ENCODE measurements at regions not wholly inside any gene's neighbourhood (a gene's known extent, or its start where the extent isn't known, plus 50 kb on each side); places are given as distances from the start of the nearest gene placed in this dataset.
"Not testable (repeated sequence)": the region's sequence is repeated elsewhere in the genome, so short reads cannot be mapped to it uniquely, and the experiment has no call there.

DNA sequence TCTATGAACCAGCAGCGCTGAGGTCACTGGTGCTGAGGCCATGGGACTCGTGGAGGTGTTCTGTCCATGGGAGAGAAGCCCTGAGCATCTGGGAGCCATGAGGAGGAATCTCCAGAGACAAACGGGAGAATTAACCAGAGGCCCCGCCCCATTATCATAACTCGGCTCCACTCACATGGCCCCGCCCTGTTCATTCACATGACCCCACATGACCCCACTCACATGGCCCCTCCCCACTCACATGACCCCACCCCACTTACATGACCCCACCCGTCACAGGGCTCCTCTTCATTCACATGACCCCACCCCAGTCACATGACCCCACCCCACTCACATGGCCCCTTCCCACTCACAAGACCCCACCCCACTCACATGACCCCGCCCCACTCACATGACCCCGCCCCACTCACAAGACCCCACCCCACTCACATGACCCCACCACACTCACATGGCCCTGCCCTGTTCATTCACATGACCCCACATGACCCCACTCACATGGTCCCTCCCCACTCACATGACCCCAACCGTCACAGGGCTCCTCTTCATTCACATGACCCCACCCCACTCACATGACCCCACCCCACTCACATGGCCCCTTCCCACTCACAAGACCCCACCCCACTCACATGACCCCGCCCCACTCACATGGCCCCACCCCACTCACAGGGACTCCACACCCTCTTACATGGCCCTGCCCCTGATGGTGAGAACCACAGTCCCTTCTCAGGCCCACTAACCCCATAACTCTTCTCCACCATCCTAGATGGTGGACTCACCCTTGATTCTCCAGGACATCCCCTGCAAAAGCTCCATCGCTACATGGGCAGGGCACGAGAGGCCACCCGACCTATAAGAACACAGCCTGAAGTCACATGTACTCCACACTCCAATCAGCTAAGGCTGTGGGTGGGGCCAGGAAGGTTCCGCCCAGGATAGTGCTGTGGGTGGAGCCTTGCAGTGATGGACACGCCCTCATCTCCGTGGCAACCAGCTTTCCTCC is 151.1 kb upstream of the SFSWAP start:
- no peak for FAIRE-seq

DNA sequence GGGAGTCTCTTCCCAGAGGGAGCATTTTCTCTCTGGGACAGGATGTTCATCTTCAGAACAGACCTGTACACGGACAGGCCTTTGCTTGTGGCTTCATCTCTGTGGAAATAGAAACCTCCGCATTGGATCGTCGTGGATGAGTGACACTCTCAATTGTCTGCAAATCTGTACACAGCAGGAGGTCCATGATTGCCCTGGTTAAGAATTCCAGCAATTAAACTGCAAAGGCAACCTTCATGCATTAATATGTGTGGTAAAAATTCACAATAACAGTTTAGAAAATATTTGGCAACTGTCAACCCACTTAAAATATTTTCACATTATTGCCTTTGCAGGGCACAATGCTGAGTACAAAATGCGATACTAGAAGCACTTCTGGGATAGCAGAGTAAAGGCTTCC is 149.8 kb upstream of the SFSWAP start:
- FAIRE-seq: no peak

DNA sequence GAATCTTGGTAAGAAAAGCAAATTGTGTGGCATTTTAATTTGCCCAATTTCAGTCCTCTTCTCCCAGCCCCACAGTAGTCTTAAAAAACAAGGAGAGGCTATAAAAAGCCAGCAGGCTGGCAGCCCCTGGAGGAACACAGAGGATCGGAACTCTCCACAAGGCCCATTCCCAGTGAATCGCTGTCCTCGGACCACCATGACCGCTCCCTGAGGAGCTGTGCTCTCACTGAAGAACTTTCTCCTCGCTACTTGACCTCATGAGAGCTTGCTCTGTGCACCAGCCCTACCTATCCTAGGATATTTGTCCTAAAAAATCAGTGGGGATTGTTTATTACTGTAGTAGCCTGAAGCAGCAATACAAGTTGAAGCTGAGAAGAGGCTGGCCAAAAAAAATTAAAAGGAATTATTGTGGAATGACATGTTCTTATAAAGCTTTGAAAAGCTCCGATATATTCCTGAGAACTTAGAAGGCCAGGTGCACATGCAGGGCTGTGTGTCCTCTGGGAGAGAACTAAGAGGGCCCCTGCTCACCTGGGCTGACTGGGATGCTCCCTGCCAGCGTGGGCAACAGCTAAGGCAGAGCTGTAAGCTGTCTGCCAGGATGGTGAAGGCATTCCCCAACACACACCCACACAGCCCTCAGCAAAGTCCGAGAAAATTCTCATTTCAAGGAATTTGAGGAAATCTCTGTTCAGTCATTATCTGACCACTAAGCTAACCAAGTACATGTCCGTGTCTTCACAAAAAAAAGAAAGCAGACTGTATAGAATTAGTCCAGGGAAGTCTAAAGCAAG is 148.8 kb upstream of the SFSWAP start:
- FAIRE-seq: no peak

DNA sequence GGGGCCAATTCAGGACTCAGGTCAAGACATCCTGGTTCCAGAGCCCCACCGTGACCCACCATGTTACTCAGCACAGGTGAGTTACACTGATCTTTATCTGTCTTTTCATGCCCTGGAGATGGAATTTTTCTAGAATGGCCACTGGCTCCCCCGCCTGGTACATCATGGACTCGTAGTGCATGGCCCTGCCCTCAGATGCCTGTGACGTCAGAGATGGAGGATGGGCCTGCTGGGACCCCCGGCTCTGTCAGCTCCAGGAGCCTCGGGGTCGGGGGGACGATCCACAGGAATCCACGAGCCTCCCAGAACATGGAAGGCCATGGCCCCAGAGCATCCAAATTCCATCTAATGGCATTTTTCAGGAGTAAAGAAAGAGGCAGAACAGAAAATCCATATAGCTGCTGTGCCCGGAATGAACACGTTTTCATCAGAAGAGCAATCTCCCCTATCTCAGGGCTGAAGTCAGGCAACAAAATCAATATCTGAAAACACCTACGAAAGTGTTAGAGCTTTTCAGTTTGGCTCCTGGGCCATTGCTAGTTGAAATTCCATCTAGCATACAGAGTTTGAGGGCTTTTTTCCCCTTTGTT is 146.7 kb upstream of the SFSWAP start:
- not testable (repeated sequence) for FAIRE-seq

DNA sequence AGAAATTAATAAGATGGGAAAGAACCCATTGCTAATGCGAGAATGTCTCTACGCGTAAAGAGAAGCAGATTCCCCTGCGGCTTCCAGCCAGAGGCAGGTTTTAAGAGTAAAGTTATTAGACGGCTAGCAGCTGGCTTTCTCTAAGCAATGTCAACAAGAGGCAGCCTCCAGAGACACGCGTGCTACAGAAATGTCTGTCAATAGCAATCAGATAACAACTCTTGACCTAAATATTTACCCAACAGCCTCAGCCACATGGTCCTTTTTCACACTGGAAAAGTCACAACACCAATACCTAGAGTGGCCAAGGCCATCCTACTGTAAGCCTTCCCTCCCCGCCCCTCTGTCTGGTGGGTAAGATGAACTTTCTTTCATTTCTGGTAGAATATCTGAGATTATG is 146.0 kb upstream of the SFSWAP start:
- no peak for FAIRE-seq

DNA sequence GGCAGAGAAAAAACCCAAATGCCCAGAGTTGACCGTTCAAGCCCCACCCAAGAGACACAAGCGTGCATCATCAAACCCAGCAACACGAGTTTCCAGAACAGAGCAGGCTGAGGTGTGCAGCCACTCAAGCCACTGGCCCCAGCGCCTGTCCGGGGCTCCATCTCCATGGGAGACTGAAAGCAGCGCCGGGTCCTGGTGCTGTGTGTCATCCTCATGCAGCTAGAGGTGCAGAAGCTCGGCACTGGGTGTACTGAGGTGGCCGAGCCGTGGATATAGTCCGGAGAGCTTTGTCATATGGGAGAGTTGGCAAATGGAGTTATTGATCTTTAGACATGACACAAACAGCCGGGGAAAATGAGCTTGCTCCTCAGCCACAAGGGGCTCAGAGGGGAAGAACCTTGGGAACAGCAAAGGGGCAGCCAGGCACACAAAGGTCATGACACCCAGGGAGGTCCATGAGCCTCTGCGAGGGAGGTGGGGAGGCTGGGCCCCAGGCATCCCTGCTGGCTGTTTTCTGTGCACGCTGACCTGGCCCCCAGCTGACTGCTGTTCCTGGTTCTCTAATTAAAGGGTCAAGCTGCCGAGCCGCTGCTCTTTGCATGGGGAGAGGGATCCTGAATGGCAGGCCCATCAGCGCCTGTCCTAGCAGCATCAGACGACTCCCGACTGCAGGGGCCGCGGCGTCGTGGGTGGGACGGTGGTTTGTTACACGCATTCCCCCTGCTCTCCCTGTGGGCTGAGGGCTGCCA is 145.4 kb upstream of the SFSWAP start:
- no peak for FAIRE-seq

DNA sequence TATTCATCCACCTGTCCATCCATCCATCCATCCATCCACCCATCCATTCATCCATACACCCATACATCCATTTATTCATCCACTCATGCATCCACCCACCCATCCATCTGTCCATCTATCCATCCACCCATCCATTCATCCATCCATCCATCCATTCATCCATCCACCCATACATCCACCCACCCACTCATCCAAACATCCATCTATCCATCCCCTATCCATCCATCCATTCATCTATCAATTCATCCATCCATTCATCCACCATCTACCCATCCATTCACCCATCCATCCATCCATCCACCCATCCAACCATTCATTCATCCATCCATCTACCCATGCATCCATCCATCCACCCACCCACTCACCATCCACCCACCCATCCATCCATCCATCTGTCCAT is 142.6 kb upstream of the SFSWAP start:
- FAIRE-seq: no peak

DNA sequence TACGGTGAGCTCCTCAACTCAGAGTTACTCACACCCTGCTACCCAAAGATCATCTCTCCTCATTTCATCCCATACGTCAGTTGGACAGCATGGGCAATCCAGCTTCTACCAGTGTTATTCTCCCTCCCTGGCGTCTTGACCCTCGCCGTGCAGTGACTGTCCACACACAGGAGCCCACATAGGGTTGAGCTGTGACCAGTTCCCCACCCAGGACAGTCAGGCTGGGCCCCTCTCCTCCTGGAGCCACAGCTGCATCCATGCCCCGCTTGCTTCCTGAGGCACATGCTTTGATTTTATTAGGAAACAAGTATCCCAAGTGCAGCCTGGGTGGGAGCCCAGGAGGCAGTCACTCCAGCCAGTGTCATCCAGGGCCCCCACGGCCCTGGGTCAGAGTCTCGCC is 140.3 kb upstream of the SFSWAP start:
- FAIRE-seq: no peak

DNA sequence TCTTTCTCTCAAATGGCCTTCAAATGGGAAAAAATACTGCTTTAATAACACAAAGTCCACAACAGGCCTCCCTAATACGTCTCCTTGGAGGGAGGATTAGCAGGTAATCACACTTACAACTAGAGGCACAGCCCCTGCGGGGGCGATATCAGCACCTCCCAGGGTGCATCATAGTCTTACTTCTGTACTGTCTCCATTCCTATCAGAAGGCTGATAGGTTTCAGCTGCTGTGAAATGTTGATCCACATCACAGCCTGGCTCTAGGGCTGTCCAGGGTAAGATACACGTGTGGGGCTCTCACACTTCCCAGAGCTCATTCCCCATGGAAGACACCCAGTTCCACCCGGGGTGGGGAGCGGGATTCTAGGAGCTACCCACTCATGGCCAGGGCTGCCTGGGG is 139.1 kb upstream of the SFSWAP start:
- no peak for FAIRE-seq

DNA sequence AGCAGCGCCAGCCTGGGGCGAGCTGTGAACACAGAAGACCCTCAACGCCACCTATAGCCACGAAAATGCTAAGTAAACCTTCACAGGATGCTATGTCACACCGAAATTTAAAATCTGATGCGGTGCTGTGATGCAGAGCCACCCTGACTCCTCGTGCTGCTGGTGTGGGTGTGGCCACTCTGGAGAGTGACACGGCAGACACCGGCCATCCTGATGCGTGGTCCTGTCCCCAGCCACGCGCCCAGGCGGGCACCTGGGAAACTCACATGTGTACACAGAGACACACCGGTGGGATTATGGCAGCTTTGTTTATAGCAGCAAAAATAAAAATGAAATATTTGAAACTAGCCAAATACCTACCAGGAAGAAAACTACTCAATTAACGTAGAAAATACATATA is 138.3 kb upstream of the SFSWAP start:
- no peak for FAIRE-seq

DNA sequence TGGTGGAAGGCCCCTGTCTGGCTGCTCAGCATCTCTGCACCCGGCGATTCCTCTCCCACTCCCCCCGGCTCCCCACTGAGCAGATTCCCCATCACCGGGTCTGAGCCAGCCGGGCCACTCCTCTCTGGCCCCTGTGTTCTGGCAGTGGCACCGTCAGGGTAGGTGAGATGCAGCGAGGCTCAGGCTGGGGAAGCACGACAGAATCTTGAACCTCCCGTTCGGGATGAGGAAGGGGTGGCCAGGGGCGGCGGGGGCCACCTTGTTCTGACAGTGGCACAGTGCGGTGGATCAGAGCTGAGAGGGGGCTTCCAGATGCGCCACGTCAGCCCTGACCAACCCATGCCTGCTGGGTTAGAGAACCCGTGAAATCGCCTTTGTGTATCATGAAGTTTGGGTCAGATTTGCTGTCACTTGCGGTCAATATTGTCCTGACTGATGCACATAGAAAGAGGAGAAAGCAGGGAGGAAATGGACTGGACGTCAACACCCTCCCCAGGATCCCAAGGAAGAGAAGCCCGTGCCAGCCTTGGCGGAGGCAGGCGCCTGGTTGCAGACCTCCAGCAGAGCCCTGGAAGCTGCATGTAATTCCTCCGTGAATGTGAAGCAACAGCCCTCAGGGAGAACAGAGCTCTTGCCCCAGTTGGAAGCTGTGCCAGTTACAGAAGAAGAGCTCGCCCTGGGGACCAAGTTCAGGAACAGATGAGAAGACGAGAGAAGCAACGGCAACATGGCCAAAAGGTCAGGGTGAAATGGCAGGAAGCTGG is 137.1 kb upstream of the SFSWAP start:
- no peak for FAIRE-seq

DNA sequence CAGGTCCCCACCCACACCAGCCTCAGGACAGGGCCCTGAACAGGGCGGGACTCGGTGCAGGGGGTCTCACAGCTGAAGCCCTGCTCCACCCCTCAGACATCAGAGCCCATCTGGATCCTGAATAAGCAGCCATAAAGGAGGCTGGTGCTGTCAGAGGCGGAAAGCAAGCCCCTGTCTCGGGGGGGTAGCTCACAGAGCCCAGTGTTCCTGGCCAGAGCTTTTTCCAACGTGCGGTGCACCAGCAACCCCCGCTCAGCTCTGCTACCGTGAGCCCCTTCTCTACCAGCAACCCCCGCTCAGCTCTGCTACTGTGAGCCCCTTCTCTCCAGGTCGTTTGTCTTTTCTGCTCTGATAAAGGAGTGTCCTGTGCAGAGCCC is 136.5 kb upstream of the SFSWAP start:
- no peak for FAIRE-seq

DNA sequence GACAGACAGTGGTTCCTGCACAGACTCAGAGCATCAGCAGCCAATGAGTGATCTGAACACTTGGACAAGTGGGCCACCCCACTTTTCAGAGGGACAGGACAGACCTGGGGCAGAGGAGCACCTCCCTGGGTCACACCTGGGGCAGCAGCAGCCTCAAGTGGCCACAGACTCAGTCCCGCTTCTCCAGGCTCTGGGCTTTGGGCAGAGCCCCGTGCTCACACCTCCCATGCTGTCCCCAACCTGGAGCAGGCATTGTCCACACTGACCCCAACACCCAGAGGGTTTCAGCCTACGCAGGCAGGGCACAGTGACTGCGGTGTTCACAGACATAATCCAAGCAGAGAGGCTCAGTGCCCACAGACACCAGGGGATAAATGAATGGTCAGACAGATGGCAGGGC is 135.5 kb upstream of the SFSWAP start:
- no peak for FAIRE-seq

DNA sequence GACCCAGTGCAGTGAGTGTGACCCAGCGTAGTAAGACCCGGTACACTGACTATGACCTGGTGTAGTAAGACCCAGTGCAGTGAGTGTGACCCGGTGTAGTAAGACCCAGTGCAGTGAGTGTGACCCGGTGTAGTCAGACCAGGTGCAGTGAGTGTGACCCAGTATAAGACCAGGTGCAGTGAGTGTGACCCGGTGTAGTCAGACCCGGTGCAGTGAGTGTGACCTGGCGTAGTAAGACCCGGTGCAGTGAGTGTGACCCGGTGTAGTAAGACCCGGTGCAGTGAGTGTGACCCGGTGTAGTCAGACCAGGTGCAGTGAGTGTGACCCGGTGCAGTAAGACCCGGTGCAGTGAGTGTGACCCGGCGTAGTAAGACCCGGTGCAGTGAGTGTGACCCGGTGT is 134.2 kb upstream of the SFSWAP start:
- not testable (repeated sequence) for FAIRE-seq

DNA sequence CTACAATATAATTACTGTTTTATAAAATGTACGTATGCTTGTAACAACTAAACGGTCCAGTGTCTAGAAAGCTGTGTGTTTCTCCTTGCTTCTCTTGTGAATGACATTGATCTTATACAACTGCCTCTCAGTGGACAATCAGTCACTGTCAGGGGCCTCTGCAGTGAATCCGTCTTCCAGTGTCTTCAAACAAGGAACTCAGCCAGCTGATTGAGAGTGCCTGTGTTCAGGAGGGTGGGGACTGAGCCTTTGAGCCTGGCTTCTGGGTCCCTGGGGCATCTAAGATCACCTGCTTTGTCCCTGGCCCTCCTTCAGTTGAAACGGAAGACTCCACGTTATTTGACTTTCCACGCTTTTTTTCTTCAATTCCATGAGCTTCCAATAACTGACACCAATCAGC is 133.1 kb upstream of the SFSWAP start:
- FAIRE-seq: no peak

DNA sequence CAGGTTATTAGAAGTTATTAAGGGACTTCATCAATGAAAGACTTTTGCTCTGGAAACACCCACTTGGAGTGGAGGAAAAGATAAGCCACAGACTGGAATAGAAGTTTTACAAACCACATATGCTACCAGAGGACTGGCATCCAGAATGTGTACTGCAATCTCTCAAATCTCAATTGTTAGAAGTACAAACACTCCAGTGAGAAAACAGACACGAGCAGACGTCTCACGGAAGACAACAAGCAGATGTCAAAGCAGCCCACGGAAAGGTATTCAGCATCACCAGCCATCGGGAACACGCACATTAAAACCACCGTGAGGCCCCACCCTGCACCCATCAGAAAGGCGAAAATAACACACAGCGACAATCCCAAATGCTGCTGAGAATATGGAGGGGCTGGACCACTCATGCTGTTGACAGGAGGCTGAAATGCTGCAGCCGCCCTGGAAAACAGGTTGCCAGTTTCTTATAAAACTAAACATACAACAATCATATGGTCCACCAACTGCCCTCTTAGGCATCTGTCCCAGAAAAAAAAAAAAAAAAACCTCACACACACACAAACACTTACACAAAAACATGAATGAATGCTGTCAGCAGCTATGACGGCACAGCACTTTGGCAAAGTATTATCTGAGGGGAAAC is 131.9 kb upstream of the SFSWAP start:
- FAIRE-seq: no peak

DNA sequence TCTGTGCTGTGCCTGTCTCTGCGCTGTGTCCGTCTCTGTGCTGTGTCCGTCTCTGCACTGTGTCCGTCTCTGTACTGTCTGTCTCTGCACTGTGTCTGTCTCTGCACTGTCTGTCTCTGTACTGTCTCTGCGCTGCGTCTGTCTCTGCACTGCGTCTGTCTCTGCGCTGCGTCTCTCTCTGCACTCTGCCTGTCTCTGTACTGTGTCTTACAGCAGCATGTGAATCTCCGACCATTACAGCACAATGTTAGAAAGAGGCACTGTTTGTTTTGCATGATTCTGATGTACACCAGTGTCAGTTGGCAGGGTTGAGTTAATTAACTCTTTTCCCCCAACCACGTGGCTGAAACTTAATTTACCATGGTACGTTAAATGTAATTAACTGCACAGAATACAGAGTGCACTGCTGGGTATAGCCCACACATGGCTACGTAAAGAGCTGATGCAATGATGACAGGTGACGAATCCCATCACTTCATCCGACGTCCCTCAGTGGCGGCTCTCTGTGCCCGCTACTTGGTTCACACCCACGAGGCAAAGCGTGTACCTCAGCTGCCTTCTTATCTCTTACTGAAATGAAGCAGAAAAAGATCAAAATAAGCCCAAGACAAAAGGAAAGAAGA is 127.7 kb upstream of the SFSWAP start:
- no peak for FAIRE-seq

DNA sequence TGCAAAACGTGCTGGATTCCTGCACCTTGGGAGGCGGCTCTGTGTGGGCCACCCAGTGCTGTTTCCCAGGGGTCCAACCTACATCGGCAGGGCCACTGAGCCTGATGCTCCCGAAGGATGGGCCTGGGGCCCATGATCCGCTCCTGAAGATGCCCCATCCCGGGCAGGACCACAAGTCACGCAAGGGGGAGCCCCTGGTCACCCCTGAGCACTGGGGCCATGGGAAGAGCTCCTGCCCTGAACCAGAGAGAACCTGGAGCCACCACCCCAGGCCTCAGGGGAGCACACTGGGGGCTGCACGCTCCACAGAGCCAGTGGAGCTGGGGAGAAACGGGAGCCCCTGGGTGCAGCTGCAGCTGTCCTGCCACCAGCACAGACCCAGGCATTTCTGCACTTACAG is 124.6 kb upstream of the SFSWAP start:
- FAIRE-seq: no peak

DNA sequence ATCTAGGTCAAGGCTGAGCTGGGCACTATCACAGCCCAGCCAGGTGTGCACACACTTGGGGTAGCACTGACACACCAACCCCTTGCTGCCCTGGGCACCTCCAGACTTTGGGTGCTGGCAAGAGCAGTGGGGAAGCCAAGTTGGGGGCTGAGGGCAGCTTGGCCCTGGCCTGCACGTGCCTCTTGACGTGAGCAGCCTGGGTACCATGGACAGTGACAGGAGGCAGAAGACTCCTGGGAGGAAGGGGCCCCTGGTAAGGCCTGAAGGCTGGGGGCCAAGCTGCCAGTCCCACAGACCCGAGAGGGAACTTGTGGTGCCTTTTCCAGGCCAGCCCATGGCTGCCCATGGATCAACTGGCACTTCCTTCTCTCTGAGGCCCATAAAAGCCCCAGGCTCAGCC is 124.1 kb upstream of the SFSWAP start:
- FAIRE-seq: no peak

DNA sequence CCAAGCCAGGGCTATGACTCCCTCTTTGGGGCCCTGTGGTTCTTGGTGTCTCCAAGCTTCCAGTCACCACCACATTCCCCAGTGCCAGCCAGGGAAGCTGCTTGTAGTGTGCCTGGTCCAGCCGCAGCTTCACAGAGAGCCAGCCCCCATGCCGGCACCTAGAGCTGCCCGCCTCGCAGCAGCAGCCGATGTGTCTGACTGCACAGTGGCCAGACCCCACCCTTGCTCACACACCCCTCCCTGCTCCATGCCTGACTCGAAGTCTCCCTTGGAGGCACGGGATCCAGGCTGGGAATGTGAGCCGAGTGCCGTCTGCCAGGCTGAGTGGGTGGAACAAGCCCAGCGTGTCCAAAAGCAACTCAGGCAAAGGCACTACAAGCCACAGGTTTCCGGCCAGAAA is 123.3 kb upstream of the SFSWAP start:
- FAIRE-seq: no peak
